ENCODE measurements at regions not wholly inside any gene's neighbourhood (a gene's known extent, or its start where the extent isn't known, plus 50 kb on each side); places are given as distances from the start of the nearest gene placed in this dataset.

DNA sequence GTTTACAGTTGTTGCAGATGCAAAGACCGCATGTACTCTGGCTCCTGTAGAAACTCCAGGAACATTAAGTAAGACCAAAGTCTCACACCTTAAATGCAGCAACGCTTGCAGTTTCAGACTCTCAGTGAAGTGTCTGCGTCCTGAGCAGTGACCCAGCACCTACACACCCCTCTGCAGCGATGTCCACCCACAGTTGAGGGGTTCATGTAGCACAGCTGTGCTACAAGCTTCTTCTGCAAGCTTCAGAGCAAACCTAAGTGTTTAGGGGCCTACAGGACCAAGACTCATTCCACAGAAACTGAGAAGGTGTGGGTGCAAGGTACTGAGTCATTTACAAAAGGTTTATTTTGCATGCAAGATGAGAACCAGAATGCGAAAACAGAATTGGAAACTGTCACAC lies 191.0 kb downstream of the IRX2 start:
- Histone ChIP-seq H3K27me3 (ENCODE audit: insufficient read depth, low read length) (no peaks in the 10 kb centered on the region), H4K20me1 (ENCODE audit: insufficient read depth, low read length) (no peaks in the 10 kb centered on the region), H3K9ac (ENCODE audit: low read length) (no peak overlapping the region), H3K4me3 (ENCODE audit: insufficient read depth, low read depth, low read length) (no peak overlapping the region), H3K36me3 (ENCODE audit: insufficient read depth, low read length) (no peaks in the 10 kb centered on the region), H3K27ac (ENCODE audit: low read depth, low read length) (no peak overlapping the region), H3K4me2 (ENCODE audit: low read length) (no peak overlapping the region), H3K79me2 (ENCODE audit: insufficient read depth, low read length) (no peaks in the 10 kb centered on the region), H3K4me1 (ENCODE audit: insufficient read depth, low read length) (no peaks in the 10 kb centered on the region), H2AFZ (ENCODE audit: low read depth, low read length) (no peak overlapping the region), H3K9me3 (ENCODE audit: insufficient read depth, low read depth, low read length) (peaks cover 18% of the 10 kb centered on the region)
- H3K9me3 Mint-ChIP-seq (ENCODE audit: unreplicated experiment): peaks cover 4% of the 10 kb centered on the region
- H3K4me3 Mint-ChIP-seq (ENCODE audit: unreplicated experiment): no peak overlapping the region
- no peaks in the 10 kb centered on the region for H3K36me3 Mint-ChIP-seq (ENCODE audit: low read depth, unreplicated experiment)
- H3K27me3 Mint-ChIP-seq (ENCODE audit: low read depth, unreplicated experiment): peaks cover 17% of the 10 kb centered on the region
- no peak overlapping the region for H3K27ac Mint-ChIP-seq (ENCODE audit: unreplicated experiment)
- FAIRE-seq (no peak), DNase-seq (ENCODE audit: low read depth) (no peak)
- peaks cover 6% of the 10 kb centered on the region for H3K4me1 Mint-ChIP-seq (ENCODE audit: low read depth, unreplicated experiment)
- TF ChIP-seq, protein P1, sequence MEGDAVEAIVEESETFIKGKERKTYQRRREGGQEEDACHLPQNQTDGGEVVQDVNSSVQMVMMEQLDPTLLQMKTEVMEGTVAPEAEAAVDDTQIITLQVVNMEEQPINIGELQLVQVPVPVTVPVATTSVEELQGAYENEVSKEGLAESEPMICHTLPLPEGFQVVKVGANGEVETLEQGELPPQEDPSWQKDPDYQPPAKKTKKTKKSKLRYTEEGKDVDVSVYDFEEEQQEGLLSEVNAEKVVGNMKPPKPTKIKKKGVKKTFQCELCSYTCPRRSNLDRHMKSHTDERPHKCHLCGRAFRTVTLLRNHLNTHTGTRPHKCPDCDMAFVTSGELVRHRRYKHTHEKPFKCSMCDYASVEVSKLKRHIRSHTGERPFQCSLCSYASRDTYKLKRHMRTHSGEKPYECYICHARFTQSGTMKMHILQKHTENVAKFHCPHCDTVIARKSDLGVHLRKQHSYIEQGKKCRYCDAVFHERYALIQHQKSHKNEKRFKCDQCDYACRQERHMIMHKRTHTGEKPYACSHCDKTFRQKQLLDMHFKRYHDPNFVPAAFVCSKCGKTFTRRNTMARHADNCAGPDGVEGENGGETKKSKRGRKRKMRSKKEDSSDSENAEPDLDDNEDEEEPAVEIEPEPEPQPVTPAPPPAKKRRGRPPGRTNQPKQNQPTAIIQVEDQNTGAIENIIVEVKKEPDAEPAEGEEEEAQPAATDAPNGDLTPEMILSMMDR (IDR thresholded peaks at IDR 0.05; ENCODE audit: insufficient read depth, low read depth, low read length): no peak
- TF ChIP-seq EZH2 (IDR thresholded peaks at IDR 0.05; ENCODE audit: insufficient read depth, low read length): no peak

DNA sequence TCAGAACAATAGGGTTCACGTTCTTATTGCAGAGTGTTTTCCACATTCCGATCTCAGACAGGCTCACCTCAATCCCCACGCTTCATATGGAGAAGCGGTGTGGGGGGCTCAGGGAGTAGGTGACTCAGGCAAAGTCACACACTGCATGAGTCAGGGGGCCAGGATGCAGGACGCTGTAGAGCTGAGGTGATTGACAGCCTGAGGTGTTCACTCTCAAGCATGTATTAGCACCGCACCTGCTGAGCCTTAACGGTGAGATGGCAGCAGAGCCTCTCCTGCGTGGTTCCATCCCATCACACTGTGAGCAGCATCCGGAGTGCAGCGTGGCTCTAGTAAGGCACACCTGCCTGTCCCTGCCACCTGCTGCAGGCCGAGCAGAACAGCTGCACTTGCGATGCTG lies 194.0 kb downstream of the IRX2 start:
- TF ChIP-seq, protein P1 (IDR thresholded peaks at IDR 0.05; ENCODE audit: insufficient read depth, low read depth, low read length): no peak
- no peak for TF ChIP-seq EZH2 (IDR thresholded peaks at IDR 0.05; ENCODE audit: insufficient read depth, low read length)
- Histone ChIP-seq H2AFZ (ENCODE audit: low read depth, low read length) (no peak overlapping the region), H3K27me3 (ENCODE audit: insufficient read depth, low read length) (no peaks in the 10 kb centered on the region), H3K9me3 (ENCODE audit: insufficient read depth, low read depth, low read length) (peaks cover 23% of the 10 kb centered on the region), H3K9ac (ENCODE audit: low read length) (no peak overlapping the region), H3K4me2 (ENCODE audit: low read length) (no peak overlapping the region), H3K36me3 (ENCODE audit: insufficient read depth, low read length) (no peaks in the 10 kb centered on the region), H4K20me1 (ENCODE audit: insufficient read depth, low read length) (no peaks in the 10 kb centered on the region), H3K4me3 (ENCODE audit: insufficient read depth, low read depth, low read length) (no peak overlapping the region), H3K27ac (ENCODE audit: low read depth, low read length) (no peak overlapping the region), H3K4me1 (ENCODE audit: insufficient read depth, low read length) (no peaks in the 10 kb centered on the region), H3K79me2 (ENCODE audit: insufficient read depth, low read length) (no peaks in the 10 kb centered on the region)
- Mint-ChIP-seq H3K27ac (ENCODE audit: unreplicated experiment) (no peak overlapping the region), H3K4me1 (ENCODE audit: low read depth, unreplicated experiment) (peaks cover 6% of the 10 kb centered on the region), H3K4me3 (ENCODE audit: unreplicated experiment) (no peak overlapping the region), H3K36me3 (ENCODE audit: low read depth, unreplicated experiment) (no peaks in the 10 kb centered on the region), H3K9me3 (ENCODE audit: unreplicated experiment) (peaks cover 15% of the 10 kb centered on the region), H3K27me3 (ENCODE audit: low read depth, unreplicated experiment) (peaks cover 7% of the 10 kb centered on the region)
- FAIRE-seq (no peak), DNase-seq (ENCODE audit: low read depth) (no peak)

DNA sequence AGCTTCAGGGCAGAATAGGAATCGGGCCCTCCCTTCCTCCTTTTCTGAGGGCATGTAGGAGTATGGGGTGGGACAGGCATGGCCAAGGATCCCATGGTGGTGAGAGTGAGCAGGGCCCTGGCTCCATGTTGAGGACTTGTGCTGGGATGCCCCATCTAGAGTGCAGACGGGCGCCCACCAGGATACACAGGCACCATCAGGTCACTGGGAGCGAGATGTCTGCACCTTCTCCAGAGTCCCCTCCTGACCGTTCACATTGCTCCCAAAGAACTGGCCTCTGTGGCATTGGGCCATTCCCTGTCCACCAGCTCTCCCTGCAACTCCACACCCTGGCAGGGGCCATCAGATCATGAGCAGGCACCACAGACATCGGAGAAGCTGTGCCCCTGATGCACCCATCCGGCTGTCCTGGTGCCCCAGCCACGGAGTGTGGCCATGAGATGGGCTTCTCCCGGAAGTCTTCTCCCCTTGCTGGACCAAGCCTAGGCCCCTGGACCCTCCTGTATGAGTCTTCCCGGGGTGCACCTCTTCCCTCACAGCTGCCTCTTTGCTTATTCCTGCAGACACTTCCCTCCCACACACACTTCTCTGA lies 195.0 kb downstream of the IRX2 start:
- no peak for FAIRE-seq

More for the DNA sequence above, 195.0 kb downstream of the IRX2 start:
- Histone ChIP-seq H2AFZ (ENCODE audit: low read depth, low read length) (no peak overlapping the region), H3K4me1 (ENCODE audit: insufficient read depth, low read length) (no peaks in the 10 kb centered on the region), H3K27me3 (ENCODE audit: insufficient read depth, low read length) (no peaks in the 10 kb centered on the region), H3K4me3 (ENCODE audit: insufficient read depth, low read depth, low read length) (no peak overlapping the region), H3K4me2 (ENCODE audit: low read length) (no peak overlapping the region), H3K27ac (ENCODE audit: low read depth, low read length) (no peak overlapping the region), H3K9me3 (ENCODE audit: insufficient read depth, low read depth, low read length) (peaks cover 17% of the 10 kb centered on the region), H3K9ac (ENCODE audit: low read length) (no peak overlapping the region), H3K79me2 (ENCODE audit: insufficient read depth, low read length) (no peaks in the 10 kb centered on the region), H3K36me3 (ENCODE audit: insufficient read depth, low read length) (no peaks in the 10 kb centered on the region), H4K20me1 (ENCODE audit: insufficient read depth, low read length) (no peaks in the 10 kb centered on the region)
- TF ChIP-seq, protein P1 (IDR thresholded peaks at IDR 0.05; ENCODE audit: insufficient read depth, low read depth, low read length): no peak
- no peak for TF ChIP-seq EZH2 (IDR thresholded peaks at IDR 0.05; ENCODE audit: insufficient read depth, low read length)
- H3K9me3 Mint-ChIP-seq (ENCODE audit: unreplicated experiment): peaks cover 15% of the 10 kb centered on the region
- H3K4me1 Mint-ChIP-seq (ENCODE audit: low read depth, unreplicated experiment): peaks cover 6% of the 10 kb centered on the region
- no peaks in the 10 kb centered on the region for H3K36me3 Mint-ChIP-seq (ENCODE audit: low read depth, unreplicated experiment)
- no peak for DNase-seq (ENCODE audit: low read depth)
- no peak overlapping the region for H3K4me3 Mint-ChIP-seq (ENCODE audit: unreplicated experiment)
- no peak overlapping the region for H3K27ac Mint-ChIP-seq (ENCODE audit: unreplicated experiment)
- H3K27me3 Mint-ChIP-seq (ENCODE audit: low read depth, unreplicated experiment): peaks cover 3% of the 10 kb centered on the region

All from astrocyte (in vitro differentiated cells and primary cell).